HG03457 (cell line): ENCODE measurements at regions not wholly inside any gene's neighbourhood (a gene's known extent, or its start where the extent isn't known, plus 50 kb on each side); places are given as distances from the start of the nearest gene placed in this dataset.

ENCODE experiments used
- ATAC-seq: cut with Tn5 transposase; IDR thresholded peaks from one replicate; pipeline ENCODE4 v1.9.1; 2021; ENCODE audit warnings: moderate number of reproducible peaks; ENCODE audit not compliant: unreplicated experiment

GRCh38 chr10:29021591-29021990 is 267.3 kb upstream of the LYZL1 start:
- no peak for ATAC-seq

DNA sequence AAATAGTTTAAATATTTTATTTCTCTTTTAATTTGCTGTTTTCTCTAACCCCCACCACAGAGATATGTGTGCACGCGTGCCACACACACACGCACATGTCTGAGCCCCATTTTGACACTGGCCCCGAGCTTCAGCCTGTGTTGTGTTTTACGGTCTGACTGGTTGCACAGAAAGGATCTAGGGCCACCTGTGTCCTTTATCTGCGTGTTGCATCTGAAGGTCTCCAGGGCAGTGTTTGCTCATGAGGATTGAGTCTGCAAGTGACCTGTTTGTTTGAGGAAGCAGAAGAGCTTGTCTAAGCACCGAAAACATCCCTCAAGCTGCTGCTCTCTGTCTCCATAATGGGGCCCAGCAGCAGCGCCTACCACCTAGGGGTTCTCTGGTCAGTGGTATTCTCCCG is 266.4 kb upstream of the LYZL1 start:
- no peak for ATAC-seq

- no peak for ATAC-seq
Measured at GRCh38 chr10:29023678-29024077, 265.2 kb upstream of the LYZL1 start.

- no peak for ATAC-seq
Measured at GRCh38 chr10:29026065-29026797, 262.6 kb upstream of the LYZL1 start.

GRCh38 chr10:29026802-29027580 is 261.9 kb upstream of the LYZL1 start:
- no peak for ATAC-seq

DNA sequence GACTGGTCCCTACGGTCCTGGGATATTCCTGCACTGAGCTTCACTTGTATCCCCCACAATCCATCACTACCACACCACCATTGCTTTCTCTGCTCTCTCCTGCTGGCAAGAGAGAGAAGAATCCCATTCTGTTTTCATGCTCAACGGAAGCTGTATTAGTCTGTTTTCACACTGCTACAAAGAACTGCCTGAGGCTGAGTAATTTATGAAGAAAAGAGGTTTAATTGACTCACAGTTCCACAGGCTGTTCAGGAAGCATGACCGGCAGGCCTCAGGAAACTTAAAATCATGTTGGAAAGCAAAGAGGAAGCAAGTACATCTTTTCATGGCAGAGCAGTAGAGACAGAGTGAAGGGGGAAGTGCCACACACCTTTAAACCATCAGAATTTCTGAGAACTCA is 260.4 kb upstream of the LYZL1 start:
- ATAC-seq, result no peak

DNA sequence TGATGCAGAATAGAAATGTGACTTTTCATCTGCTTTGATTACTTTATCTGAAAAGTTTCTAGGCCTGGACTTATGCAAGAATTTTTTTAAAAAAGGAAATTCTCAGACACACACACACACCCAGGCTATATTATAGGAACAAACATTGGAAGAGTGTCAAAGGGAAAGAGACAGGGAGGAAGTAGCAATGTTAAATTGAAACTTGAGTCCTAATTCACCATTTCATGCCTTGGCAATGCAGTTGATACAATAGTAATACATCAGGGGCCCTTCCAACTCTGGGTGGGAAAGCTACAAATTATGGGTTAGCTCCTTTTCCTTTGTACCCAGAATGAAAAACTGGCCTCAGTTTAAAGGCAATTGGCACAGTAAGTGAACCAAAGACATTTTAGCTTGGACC is 258.0 kb upstream of the LYZL1 start:
- no peak for ATAC-seq

GRCh38 chr10:29032169-29032568 is 256.7 kb upstream of the LYZL1 start:
- no peak for ATAC-seq

GRCh38 chr10:29033311-29033940 is 255.4 kb upstream of the LYZL1 start:
- ATAC-seq, result no peak

- ATAC-seq, result no peak
Measured at GRCh38 chr10:29034592-29034991, 254.3 kb upstream of the LYZL1 start.

DNA sequence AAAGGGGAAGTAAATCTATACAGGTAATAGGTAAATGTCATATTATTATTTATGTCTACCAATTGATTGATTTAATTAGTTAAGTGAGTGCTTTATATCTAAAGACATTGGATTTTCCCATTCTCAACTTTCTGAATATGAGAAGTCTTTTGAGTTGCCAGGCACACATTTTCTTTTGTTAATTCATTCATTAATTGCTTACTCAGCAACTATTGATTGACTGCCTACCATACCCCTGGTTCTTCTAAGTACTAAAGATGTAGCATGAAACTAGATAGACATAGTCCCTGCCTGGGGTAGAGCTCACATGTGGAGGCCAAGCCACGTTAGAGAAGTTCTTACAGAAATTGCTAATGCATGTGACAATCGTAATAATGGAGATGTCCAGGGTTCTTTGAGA is 253.1 kb upstream of the LYZL1 start:
- ATAC-seq, result no peak

DNA sequence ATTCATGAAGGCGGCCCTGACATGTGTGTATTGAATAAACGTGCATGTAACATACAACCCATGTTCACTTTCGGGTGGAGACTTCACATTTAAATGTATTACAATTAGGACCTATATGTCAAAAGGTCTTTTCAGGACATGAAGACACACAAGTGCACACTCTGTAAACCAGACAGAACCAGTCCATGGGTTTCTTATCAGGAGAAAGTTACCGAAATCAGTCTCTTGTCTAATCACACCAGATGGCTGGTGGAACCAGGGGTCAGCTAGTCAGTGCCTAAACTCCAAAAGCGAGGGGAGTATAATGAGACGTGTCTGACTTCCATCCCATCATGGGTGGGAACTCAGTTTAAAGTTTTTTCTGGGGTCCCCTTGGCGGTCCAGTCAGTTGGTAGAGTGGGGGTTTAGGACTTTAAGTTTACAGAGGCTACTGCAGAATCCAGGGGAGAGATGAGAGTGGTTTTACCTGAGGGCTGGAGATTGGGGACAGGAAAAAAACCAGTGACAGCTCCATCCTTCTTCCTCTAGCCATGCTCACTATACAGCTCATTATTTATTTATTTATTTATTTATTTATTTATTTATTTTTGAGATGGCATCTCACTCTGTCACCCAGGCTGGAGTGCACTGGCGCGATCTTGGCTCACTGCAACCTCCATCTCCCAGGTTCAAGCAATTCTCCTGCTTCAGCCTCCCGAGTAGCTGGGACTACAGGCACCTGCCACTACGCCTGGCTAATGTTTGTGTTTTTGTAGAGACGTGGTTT is 251.3 kb upstream of the LYZL1 start:
- no peak for ATAC-seq

- no peak for ATAC-seq
Measured at GRCh38 chr10:29039091-29039490, 249.8 kb upstream of the LYZL1 start.

GRCh38 chr10:29039677-29040189 is 249.1 kb upstream of the LYZL1 start:
- no peak for ATAC-seq

DNA sequence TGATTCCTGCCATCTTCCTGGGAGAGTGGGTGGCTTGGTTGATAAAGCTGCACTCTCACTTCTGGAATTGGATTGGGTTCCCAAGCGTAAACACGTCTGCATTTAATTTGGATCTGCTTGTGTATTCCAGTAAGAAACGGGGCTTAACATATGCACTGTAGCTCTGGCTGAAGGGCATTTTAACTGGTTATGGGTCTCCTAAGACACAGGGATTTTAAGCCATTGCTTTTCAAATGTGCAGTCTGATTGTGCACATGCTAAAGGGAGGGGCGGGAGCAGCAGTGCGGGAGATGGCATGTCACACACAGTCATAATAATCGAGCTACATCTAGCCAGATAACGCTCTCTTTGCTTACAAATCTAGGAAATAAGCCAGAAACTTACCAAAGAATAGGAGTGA is 247.3 kb upstream of the LYZL1 start:
- no peak for ATAC-seq

GRCh38 chr10:29048506-29048905 is 240.4 kb upstream of the LYZL1 start:
- ATAC-seq, result no peak

- no peak for ATAC-seq
Measured at GRCh38 chr10:29050081-29050480, 238.8 kb upstream of the LYZL1 start.

GRCh38 chr10:29055101-29055500 is 233.8 kb upstream of the LYZL1 start:
- ATAC-seq, result no peak

GRCh38 chr10:29056729-29057128 is 232.1 kb upstream of the LYZL1 start:
- no peak for ATAC-seq

DNA sequence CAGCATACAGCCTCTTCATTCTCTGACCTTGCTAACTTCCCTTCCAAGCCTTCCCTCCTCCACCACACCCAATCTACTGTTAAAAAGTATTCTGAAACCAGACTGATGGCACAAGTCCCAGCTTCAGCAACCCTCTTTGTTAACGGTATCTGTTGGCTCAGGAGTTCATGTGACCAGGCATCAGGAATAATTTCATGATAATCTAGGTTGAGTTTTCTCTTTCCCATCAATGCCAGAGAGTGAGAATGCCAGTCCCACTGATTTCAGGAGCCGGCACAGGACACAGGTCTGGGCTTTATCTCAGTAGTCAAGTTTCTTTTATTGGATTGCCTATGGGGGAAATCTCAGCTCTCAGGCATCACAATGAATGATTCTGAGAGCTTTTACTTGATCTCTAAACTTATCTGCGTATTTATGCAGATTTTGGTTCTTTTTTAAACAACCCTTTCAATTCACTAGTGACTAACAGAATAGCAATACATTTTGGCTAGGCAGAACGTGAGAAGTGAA is 231.0 kb upstream of the LYZL1 start:
- ATAC-seq, result no peak
